Spleen (tissue), 11 donors: ENCODE measurements at regions not wholly inside any gene's neighbourhood (a gene's known extent, or its start where the extent isn't known, plus 50 kb on each side); places are given as distances from the start of the nearest gene placed in this dataset.

Experiments
- DNase-seq: peaks from one replicate; pipeline ENCODE4 v3.0.0-alpha.2; 2020
- H3K27ac ChIP-seq, 8 donors: fragments of 200-600 bp; sonication (generic) in 7 of 8; 1 replicate in 4 of 8; 2 replicates in 4 of 8; pipeline versions ENCODE4 v1.5.0 to v1.8.0; 2016 to 2021; ENCODE audit warnings: inconsistent platforms in 4 of 8, mild to moderate bottlenecking in 4 of 8, moderate library complexity in 1 of 8
- H3K27me3 ChIP-seq, 7 donors: fragments of 200-600 bp; sonication (generic) in 6 of 7; replicated peaks in 1 of 7; 1 replicate in 4 of 7; 2 replicates in 3 of 7; pipeline versions ENCODE4 v1.5.0 to v1.8.0; 2016 to 2021; ENCODE audit warnings: inconsistent platforms in 3 of 7, mild to moderate bottlenecking in 1 of 7
- H3K36me3 ChIP-seq, 6 donors: fragments of 200-600 bp; sonication (generic) in 5 of 6; 1 replicate in 4 of 6; 2 replicates in 2 of 6; pipeline versions ENCODE4 v1.5.0 to v1.8.0; 2016 to 2021; ENCODE audit warnings: inconsistent platforms in 2 of 6
- H3K4me1 ChIP-seq, 6 donors: fragments of 200-600 bp; sonication (generic) in 5 of 6; 1 replicate in 3 of 6; 2 replicates in 3 of 6; pipeline versions ENCODE4 v1.5.0 to v1.8.0; 2016 to 2021; ENCODE audit warnings: inconsistent platforms in 3 of 6
- H3K4me3 ChIP-seq, 8 donors: fragments of 200-600 bp; sonication (generic) in 7 of 8; 1 replicate in 4 of 8; 2 replicates in 4 of 8; pipeline versions ENCODE4 v1.5.0 to v1.8.0; 2016 to 2021; ENCODE audit warnings: inconsistent platforms in 4 of 8, mild to moderate bottlenecking in 4 of 8, moderate library complexity in 2 of 8
- H3K9me3 ChIP-seq, 8 donors: fragments of 200-600 bp; sonication (generic) in 7 of 8; 1 replicate in 4 of 8; 2 replicates in 4 of 8; pipeline versions ENCODE4 v1.5.0 to v1.8.0; 2016 to 2021; ENCODE audit warnings: inconsistent platforms in 4 of 8
- POLR2A ChIP-seq, 3 donors: fragments of 450-650 bp; IDR thresholded peaks; one replicate each; pipeline ENCODE4 v1.5.1; 2017; ENCODE audit warnings: antibody characterized with exemption in 3 of 3, mild to moderate bottlenecking in 1 of 3
- POLR2AphosphoS5 ChIP-seq, 3 donors: sonication (generic); formaldehyde crosslinking; IDR thresholded peaks; one replicate each; pipeline ENCODE4 v1.5.1; 2017; ENCODE audit warnings: antibody characterized with exemption in 3 of 3
- WGBS, 5 donors: extraction: QIAGEN DNeasy Blood & Tissue Kit in 3 of 5; methylation state at CpG; one replicate each; pipeline versions ENCODE4 v1.1.5 to v1.1.7; 2013 to 2018; 5-methylcytosine and 5-hydroxymethylcytosine counted together
- intact Hi-C: fragments of 100-400 bp; cut with DNase I; formaldehyde crosslinking; loops from one replicate; pipeline ENCODE4 v1.15.0; 2023; ENCODE audit warnings: low total_unique reads
- TF ChIP-seq, protein P1 (sequence below), 11 experiments: fragments of 200-600 bp in 7 of 11; fragments of 450-650 bp in 4 of 11; sonication (generic) in 4 of 11; IDR thresholded peaks in 8 of 11; conservative IDR thresholded peaks in 3 of 11; 1 replicate in 7 of 11; 2 replicates in 4 of 11; pipeline versions ENCODE4 v1.4.0 to v1.8.0; 2016 to 2021; ENCODE audit warnings: antibody characterized with exemption in 11 of 11, inconsistent platforms in 4 of 11, mild to moderate bottlenecking in 1 of 11
- donor health status: healthy with polysubstance abuse.
- donor health status: DM: no; HTN: no; CAD: no; lungs with moderate emphysema.
- donor health status: DM: no; HTN: no; CAD: no.
- donor health status: Bipolar disorder and iron deficiency.
- donor health status: healthy.
- donor health status: DM: no; HTN: no; CAD: no.
- donor health status: DM: yes; HTN: yes; CAD: no.

- Histone ChIP-seq H3K4me1 (no peaks in the 10 kb centered on the region), H3K27ac (no peak overlapping the region), H3K4me3 (no peak overlapping the region), H3K9me3 (peaks cover 0 to 29% (median 1%) of the 10 kb centered on the region in 8 donors), H3K27me3 (no peaks in the 10 kb centered on the region), H3K36me3 (no peaks in the 10 kb centered on the region)
- TF ChIP-seq, protein P1, sequence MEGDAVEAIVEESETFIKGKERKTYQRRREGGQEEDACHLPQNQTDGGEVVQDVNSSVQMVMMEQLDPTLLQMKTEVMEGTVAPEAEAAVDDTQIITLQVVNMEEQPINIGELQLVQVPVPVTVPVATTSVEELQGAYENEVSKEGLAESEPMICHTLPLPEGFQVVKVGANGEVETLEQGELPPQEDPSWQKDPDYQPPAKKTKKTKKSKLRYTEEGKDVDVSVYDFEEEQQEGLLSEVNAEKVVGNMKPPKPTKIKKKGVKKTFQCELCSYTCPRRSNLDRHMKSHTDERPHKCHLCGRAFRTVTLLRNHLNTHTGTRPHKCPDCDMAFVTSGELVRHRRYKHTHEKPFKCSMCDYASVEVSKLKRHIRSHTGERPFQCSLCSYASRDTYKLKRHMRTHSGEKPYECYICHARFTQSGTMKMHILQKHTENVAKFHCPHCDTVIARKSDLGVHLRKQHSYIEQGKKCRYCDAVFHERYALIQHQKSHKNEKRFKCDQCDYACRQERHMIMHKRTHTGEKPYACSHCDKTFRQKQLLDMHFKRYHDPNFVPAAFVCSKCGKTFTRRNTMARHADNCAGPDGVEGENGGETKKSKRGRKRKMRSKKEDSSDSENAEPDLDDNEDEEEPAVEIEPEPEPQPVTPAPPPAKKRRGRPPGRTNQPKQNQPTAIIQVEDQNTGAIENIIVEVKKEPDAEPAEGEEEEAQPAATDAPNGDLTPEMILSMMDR (IDR thresholded peaks at IDR 0.05 in 8 of 11, conservative IDR thresholded peaks at IDR 0.05 in 3 of 11): no peak
- TF ChIP-seq POLR2AphosphoS5 (IDR thresholded peaks at IDR 0.05): no peak
- no peak for TF ChIP-seq POLR2A (IDR thresholded peaks at IDR 0.05)
- DNase-seq: no peak
- intact Hi-C loops: no loop called here
- 74 to 90% (median 86%) methylated on average over 2 of the region's 2 CpGs for WGBS, 5 donors
These were observed 123.6 kb downstream of the ZNF248 start for GRCh38 chr10:37733822-37734221.

DNA sequence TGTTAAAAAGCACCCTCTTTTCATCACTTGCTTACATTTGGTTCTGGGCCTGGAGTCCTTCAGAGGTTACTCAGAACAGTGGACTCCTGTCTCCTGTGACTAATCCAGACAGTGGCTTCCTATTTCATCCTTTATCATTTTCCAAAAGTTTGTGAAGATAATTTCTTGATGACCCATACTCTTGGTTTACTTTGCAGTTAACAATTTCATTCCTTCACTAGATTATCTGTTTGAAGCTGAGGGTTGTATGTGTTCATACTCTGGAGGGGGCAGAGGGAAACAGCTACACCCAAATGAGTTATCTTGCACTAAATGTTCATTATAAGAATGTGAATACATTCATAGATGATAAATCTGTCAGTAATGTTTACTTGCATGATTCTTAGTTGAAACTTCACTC, 124.7 kb downstream of the ZNF248 start:
- no peak for TF ChIP-seq POLR2AphosphoS5 (IDR thresholded peaks at IDR 0.05)
- no peak for TF ChIP-seq POLR2A (IDR thresholded peaks at IDR 0.05)
- TF ChIP-seq, protein P1 (IDR thresholded peaks at IDR 0.05 in 8 of 11, conservative IDR thresholded peaks at IDR 0.05 in 3 of 11): no peak
- H3K27ac ChIP-seq: no peak overlapping the region
- intact Hi-C loops: no loop called here

DNA sequence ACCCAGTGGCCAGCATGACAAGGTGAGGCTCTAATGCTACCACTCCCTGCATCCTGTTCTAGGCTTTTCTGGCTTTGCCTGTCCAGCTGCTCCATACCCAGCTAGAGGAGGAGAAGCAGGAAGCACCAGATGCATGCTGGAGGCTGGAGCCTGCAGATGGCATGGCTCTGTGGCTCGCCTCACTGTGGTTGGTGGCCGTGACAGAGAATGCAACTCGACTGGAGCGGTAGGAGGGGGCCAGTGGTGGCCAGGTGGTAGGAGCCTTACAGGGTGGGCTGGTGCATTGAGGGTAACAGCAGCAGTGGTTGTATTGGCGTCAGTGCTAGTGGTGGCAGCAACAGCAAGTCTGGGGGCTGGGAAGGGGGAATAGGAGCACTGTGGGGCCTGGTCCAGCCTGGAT, 128.6 kb downstream of the ZNF248 start:
- WGBS, 5 donors: 67 to 83% (median 79%) methylated on average over 5 of the region's 5 CpGs
- Histone ChIP-seq H3K36me3 (no peaks in the 10 kb centered on the region), H3K9me3 (peaks cover 0 to 29% (median 0%) of the 10 kb centered on the region in 8 donors), H3K4me1 (no peaks in the 10 kb centered on the region), H3K27me3 (no peaks in the 10 kb centered on the region), H3K4me3 (no peak overlapping the region), H3K27ac (no peak overlapping the region)
- intact Hi-C loops: no loop called here
- no peak for DNase-seq
- TF ChIP-seq, protein P1 (IDR thresholded peaks at IDR 0.05 in 8 of 11, conservative IDR thresholded peaks at IDR 0.05 in 3 of 11): no peak
- no peak for TF ChIP-seq POLR2AphosphoS5 (IDR thresholded peaks at IDR 0.05)
- no peak for TF ChIP-seq POLR2A (IDR thresholded peaks at IDR 0.05)

More for the DNA sequence above, 124.7 kb downstream of the ZNF248 start:
- no peak overlapping the region for H3K4me3 ChIP-seq
- no peaks in the 10 kb centered on the region for H3K4me1 ChIP-seq
- peaks cover 0 to 26% (median 1%) of the 10 kb centered on the region in 8 donors for H3K9me3 ChIP-seq
- H3K36me3 ChIP-seq: no peaks in the 10 kb centered on the region
- no peaks in the 10 kb centered on the region for H3K27me3 ChIP-seq
- DNase-seq: no peak

GRCh38 chr10:37727491-37728352, 129.7 kb downstream of the ZNF248 start:
- TF ChIP-seq POLR2A (IDR thresholded peaks at IDR 0.05): no peak
- TF ChIP-seq POLR2AphosphoS5 (IDR thresholded peaks at IDR 0.05): no peak
- TF ChIP-seq, protein P1 (IDR thresholded peaks at IDR 0.05 in 8 of 11, conservative IDR thresholded peaks at IDR 0.05 in 3 of 11): no peak
- no peaks in the 10 kb centered on the region for H3K4me1 ChIP-seq
- H3K9me3 ChIP-seq: peaks cover 0 to 29% (median 0%) of the 10 kb centered on the region in 8 donors
- intact Hi-C loops: no loop called here
- no peak overlapping the region for H3K4me3 ChIP-seq
- H3K27me3 ChIP-seq: no peaks in the 10 kb centered on the region
- no peaks in the 10 kb centered on the region for H3K36me3 ChIP-seq
- no peak overlapping the region for H3K27ac ChIP-seq
- no peak for DNase-seq
- 83 to 92% (median 84%) methylated on average over 7 to 12 of the region's 12 CpGs for WGBS, 5 donors
